GM10266 (cell line): ENCODE measurements at regions not wholly inside any gene's neighbourhood (a gene's known extent, or its start where the extent isn't known, plus 50 kb on each side); places are given as distances from the start of the nearest gene placed in this dataset.

Experiments
- DNase-seq: peaks from one replicate; pipeline ENCODE4 v3.0.0; 2012; ENCODE audit errors: extremely low spot score
- CTCF ChIP-seq: IDR thresholded peaks from 2 replicates; pipeline ENCODE4 v1.5.1; 2012; ENCODE audit warnings: mild to moderate bottlenecking, low read depth; ENCODE audit not compliant: control insufficient read depth, insufficient read depth; ENCODE audit errors: missing control alignments

GRCh38 chr20:39669659-39670058 lies 707.5 kb downstream of the DHX35 start:
- no peak for DNase-seq

DNA sequence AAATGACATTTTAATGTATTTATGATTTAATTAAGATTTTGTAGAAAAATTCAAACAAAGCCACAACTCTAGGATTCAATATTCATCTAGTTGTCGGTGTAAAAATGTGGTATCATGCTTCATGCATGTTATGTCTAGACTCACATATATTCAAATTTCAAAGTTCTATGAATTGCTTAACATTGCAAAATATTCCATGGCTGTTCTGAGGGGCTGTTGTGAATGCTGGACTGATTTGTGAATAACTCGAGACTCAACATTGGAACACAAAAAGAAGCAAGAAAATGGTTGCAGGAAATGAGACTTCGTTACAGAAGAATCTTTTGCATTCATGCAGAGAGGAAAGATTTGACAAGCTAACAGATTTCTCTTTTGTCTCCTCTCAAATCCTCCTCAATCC lies 705.9 kb downstream of the DHX35 start:
- no peak for TF ChIP-seq CTCF

More at GRCh38 chr20:39669659-39670058, 707.5 kb downstream of the DHX35 start:
- no peak for TF ChIP-seq CTCF

GRCh38 chr20:39661833-39662232 lies 699.7 kb downstream of the DHX35 start:
- no peak for TF ChIP-seq CTCF
- DNase-seq, result no peak

More for the DNA sequence above, 705.9 kb downstream of the DHX35 start:
- no peak for DNase-seq

DNA sequence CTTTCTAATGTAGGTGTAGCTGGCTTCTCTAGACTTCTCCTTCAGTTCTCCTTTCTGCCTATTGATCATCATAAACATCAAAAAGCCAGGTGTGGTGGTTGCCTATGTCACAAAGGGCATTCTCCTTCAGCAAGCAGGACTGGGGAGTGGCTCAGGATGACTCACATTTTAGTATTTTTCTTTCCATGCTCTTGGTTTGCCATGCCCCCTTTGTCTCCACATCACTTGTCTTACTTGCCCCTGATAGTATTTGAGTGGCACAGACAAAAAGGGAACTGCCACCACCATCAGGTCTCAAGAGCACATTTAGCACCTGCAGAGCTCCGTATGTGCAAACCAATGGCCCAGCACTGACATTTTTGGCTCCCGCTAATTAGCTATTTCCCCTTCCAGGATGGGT lies 698.8 kb downstream of the DHX35 start:
- TF ChIP-seq CTCF, result no peak

DNA sequence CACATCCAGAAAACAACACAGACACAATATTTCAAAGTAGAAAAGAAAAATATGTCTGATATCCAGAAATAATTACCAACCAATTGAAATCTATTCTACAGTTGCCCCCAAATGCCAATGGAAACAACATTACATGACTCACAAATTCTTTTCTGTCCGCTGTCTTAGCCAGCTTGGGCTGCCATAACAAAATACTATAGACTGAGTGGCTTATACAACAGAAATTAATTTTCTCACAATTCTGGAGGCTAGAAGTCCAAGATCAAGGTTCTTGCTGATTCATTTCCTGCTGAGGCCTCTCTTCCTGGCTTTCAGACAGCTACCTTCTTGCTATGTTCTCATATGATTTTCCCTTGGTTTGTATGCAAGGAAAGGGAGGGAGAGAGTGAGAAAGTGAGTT lies 698.1 kb downstream of the DHX35 start:
- TF ChIP-seq CTCF, result no peak
- no peak for DNase-seq

More for the DNA sequence above, 698.8 kb downstream of the DHX35 start:
- DNase-seq, result no peak

GRCh38 chr20:39658662-39659409 lies 696.7 kb downstream of the DHX35 start:
- no peak for TF ChIP-seq CTCF
- no peak for DNase-seq

GRCh38 chr20:39654171-39654570 lies 692.0 kb downstream of the DHX35 start:
- no peak for DNase-seq
- TF ChIP-seq CTCF, result no peak
